KMS-11 (cell line): ENCODE measurements at regions not wholly inside any gene's neighbourhood (a gene's known extent, or its start where the extent isn't known, plus 50 kb on each side); places are given as distances from the start of the nearest gene placed in this dataset.

Source experiments
- H2AFZ ChIP-seq: fragments of 200-600 bp; sonication (generic); 2 replicates; pipeline ENCODE4 v1.6.1; 2016; ENCODE audit warnings: antibody characterized with exemption, mixed run types, low read depth
- H3K27ac ChIP-seq: fragments of 200-600 bp; sonication (generic); 2 replicates; pipeline ENCODE4 v1.6.1; 2016; ENCODE audit warnings: mild to moderate bottlenecking, mixed run types
- H3K27me3 ChIP-seq: fragments of 200-600 bp; sonication (generic); 2 replicates; pipeline ENCODE4 v1.6.1; 2017; ENCODE audit warnings: mild to moderate bottlenecking, low read depth, mixed run types, moderate library complexity; ENCODE audit not compliant: insufficient read depth
- H3K36me3 ChIP-seq: fragments of 200-600 bp; sonication (generic); 2 replicates; pipeline ENCODE4 v1.6.1; 2017; ENCODE audit warnings: mild to moderate bottlenecking, mixed run types; ENCODE audit not compliant: insufficient read depth
- H3K4me1 ChIP-seq: fragments of 200-600 bp; sonication (generic); 2 replicates; pipeline ENCODE4 v1.6.1; 2016; ENCODE audit warnings: mild to moderate bottlenecking, low read depth, mixed run types; ENCODE audit not compliant: poor library complexity, severe bottlenecking
- H3K4me2 ChIP-seq: fragments of 200-600 bp; sonication (generic); 2 replicates; pipeline ENCODE4 v1.7.0; 2016; ENCODE audit warnings: mild to moderate bottlenecking, mixed run types
- H3K4me3 ChIP-seq: fragments of 200-600 bp; sonication (generic); IDR thresholded peaks from 2 replicates; pipeline ENCODE4 v1.6.1; 2017; ENCODE audit warnings: low read depth, low read length, mixed read lengths; ENCODE audit not compliant: insufficient read depth
- H3K79me2 ChIP-seq: fragments of 200-600 bp; sonication (generic); 2 replicates; pipeline ENCODE4 v1.6.1; 2016; ENCODE audit warnings: low read depth, mixed run types; ENCODE audit not compliant: insufficient read depth
- H3K9ac ChIP-seq: fragments of 200-600 bp; sonication (generic); 2 replicates; pipeline ENCODE4 v1.6.1; 2016; ENCODE audit warnings: mild to moderate bottlenecking, mixed run types
- H4K20me1 ChIP-seq: fragments of 200-600 bp; sonication (generic); 2 replicates; pipeline ENCODE4 v1.6.1; 2016; ENCODE audit warnings: mild to moderate bottlenecking, mixed run types; ENCODE audit not compliant: insufficient read depth
- TF ChIP-seq, protein P1 (sequence below): fragments of 200-600 bp; sonication (generic); conservative IDR thresholded peaks from 2 replicates; pipeline ENCODE4 v1.6.1; 2017; ENCODE audit warnings: low read depth, mild to moderate bottlenecking, antibody characterized with exemption, low read length, moderate library complexity, mixed read lengths

DNA sequence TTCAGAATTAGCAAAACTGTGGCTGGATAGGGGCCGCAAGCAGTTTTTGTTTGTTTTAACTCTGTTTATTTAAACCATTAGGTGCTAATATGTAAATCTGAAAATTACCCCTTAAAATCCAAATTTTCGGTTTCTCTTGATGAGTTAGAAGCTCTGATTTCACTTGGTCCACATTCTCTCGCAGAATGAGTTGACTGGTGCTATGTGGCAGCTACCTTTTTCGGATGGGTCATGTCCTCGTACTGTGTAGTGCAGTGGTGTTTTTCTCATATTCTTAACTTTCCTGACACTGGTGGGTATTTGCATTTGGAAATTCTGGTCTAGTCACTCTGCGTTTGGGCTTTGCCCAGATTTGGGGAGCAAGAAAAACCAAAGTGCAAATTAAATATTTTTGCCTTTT lies 87.1 kb downstream of the DIPK2A start:
- no peak overlapping the region for H3K9ac ChIP-seq
- no peaks in the 10 kb centered on the region for H3K4me1 ChIP-seq
- TF ChIP-seq, protein P1, sequence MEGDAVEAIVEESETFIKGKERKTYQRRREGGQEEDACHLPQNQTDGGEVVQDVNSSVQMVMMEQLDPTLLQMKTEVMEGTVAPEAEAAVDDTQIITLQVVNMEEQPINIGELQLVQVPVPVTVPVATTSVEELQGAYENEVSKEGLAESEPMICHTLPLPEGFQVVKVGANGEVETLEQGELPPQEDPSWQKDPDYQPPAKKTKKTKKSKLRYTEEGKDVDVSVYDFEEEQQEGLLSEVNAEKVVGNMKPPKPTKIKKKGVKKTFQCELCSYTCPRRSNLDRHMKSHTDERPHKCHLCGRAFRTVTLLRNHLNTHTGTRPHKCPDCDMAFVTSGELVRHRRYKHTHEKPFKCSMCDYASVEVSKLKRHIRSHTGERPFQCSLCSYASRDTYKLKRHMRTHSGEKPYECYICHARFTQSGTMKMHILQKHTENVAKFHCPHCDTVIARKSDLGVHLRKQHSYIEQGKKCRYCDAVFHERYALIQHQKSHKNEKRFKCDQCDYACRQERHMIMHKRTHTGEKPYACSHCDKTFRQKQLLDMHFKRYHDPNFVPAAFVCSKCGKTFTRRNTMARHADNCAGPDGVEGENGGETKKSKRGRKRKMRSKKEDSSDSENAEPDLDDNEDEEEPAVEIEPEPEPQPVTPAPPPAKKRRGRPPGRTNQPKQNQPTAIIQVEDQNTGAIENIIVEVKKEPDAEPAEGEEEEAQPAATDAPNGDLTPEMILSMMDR, result no peak
- no peaks in the 10 kb centered on the region for H3K27me3 ChIP-seq
- H3K79me2 ChIP-seq, result no peaks in the 10 kb centered on the region
- H3K27ac ChIP-seq, result no peak overlapping the region
- H2AFZ ChIP-seq, result no peak overlapping the region
- no peaks in the 10 kb centered on the region for H3K36me3 ChIP-seq
- H4K20me1 ChIP-seq, result no peaks in the 10 kb centered on the region
- no peak overlapping the region for H3K4me3 ChIP-seq
- H3K4me2 ChIP-seq, result no peak overlapping the region

DNA sequence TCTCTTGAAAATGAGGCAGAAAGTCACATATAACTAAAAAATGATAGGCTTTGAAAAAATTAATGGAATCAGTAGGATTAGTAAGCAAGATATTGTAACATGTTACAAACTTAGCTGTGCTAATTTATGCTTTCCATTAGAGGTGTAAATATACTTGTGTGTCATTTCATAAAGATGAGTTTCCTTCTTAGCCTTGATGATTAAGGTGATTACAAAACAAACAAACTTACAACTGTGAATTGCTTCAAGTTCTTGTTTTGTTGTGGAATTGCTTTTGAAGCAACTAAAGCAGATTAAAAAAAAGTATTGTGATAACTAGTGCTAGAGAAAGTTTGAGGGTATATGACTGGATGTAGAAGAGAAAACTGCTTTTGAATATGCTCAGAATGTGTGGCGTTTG lies 87.9 kb downstream of the DIPK2A start:
- H3K9ac ChIP-seq, result no peak overlapping the region
- H3K27ac ChIP-seq, result no peak overlapping the region
- H2AFZ ChIP-seq, result no peak overlapping the region
- no peaks in the 10 kb centered on the region for H3K27me3 ChIP-seq
- no peaks in the 10 kb centered on the region for H3K79me2 ChIP-seq
- no peaks in the 10 kb centered on the region for H3K4me1 ChIP-seq
- no peak overlapping the region for H3K4me2 ChIP-seq
- H4K20me1 ChIP-seq, result no peaks in the 10 kb centered on the region
- H3K4me3 ChIP-seq, result no peak overlapping the region
- TF ChIP-seq, protein P1, result no peak
- no peaks in the 10 kb centered on the region for H3K36me3 ChIP-seq

DNA sequence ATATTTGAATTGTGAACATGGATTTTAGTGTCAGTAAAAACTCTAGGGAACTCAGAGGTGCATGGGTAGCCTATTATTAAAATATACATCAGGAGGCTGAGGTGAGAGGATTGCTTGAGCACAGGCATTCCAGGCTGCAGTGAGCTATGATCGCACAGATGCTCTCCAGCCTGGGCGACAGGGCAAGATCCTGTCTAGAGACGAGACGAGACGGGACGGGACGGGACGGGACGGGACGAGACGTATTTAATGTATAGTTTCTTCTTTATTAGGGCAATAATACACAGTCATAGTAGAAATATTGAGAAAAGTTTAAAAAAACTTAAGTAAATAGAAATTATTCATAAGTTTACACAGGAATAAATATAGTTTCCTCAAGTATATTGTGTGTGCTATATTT lies 89.3 kb downstream of the DIPK2A start:
- Histone ChIP-seq H3K27me3 (no peaks in the 10 kb centered on the region), H3K9ac (no peak overlapping the region), H3K4me3 (no peak overlapping the region), H2AFZ (no peak overlapping the region), H3K79me2 (no peaks in the 10 kb centered on the region), H3K27ac (no peak overlapping the region), H3K4me1 (no peaks in the 10 kb centered on the region), H3K4me2 (no peak overlapping the region), H3K36me3 (no peaks in the 10 kb centered on the region), H4K20me1 (no peaks in the 10 kb centered on the region)
- TF ChIP-seq, protein P1, result no peak

DNA sequence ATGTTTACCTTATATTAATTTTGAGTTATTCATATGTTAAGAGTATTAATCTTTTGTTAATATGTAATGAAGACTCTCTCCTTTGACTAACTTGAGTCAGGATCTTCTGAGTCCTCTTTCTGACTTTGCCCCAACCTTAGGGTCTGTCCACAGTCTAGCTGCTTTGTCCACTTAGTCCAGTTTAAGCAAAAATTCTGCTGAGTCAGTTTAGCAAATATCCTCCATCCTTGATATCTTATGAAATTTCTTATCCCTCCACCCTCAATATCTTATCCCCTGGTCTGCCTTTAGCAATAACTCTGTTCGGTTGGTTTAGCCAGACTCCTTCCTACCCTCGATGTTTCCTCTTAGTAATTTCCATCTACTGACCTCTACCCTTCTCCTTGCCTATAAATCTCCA lies 91.7 kb downstream of the DIPK2A start:
- Histone ChIP-seq H4K20me1 (no peaks in the 10 kb centered on the region), H3K4me3 (no peak overlapping the region), H3K27me3 (no peaks in the 10 kb centered on the region), H3K4me2 (no peak overlapping the region), H3K4me1 (no peaks in the 10 kb centered on the region), H2AFZ (no peak overlapping the region), H3K9ac (no peak overlapping the region), H3K79me2 (no peaks in the 10 kb centered on the region), H3K36me3 (no peaks in the 10 kb centered on the region), H3K27ac (no peak overlapping the region)
- TF ChIP-seq, protein P1, result no peak

DNA sequence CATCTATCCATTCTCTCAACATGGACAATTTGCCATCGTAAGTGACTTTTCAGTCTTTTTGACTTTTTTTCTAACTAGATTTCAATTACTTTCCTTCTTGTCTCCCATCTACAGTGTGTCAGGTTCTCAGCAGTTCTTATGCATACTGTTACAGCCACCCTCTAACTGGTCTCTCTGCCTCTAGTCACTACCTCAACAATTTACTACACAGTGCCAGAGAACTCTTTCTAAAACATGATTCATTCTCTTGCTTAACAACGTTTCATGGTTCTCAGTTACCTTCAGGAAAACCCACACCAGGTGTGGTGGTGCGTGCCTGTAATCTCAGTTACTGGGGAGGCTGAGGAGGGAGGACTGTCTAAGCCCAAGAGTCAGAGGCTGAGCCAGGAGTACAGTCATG lies 95.4 kb downstream of the DIPK2A start:
- Histone ChIP-seq H3K9ac (no peak overlapping the region), H3K4me1 (no peaks in the 10 kb centered on the region), H4K20me1 (no peaks in the 10 kb centered on the region), H3K4me2 (no peak overlapping the region), H3K27ac (no peak overlapping the region), H3K27me3 (no peaks in the 10 kb centered on the region), H2AFZ (no peak overlapping the region), H3K4me3 (no peak overlapping the region), H3K36me3 (no peaks in the 10 kb centered on the region), H3K79me2 (no peaks in the 10 kb centered on the region)
- TF ChIP-seq, protein P1, result no peak
